GM12891 (cell line): ENCODE measurements at regions not wholly inside any gene's neighbourhood (a gene's known extent, or its start where the extent isn't known, plus 50 kb on each side); places are given as distances from the start of the nearest gene placed in this dataset.

ENCODE experiments used
- DNase-seq: peaks from one replicate; pipeline ENCODE4 v3.0.0; 2011; ENCODE audit warnings: low spot score; ENCODE audit not compliant: insufficient read length
- FAIRE-seq: peaks from 2 replicates; lab custom pipeline; 2011; peaks lifted over from hg19 to GRCh38; lab: Jason Lieb, UNC
- PAX5 ChIP-seq: IDR thresholded peaks from 2 replicates; pipeline ENCODE4 v1.6.1; 2011; ENCODE audit warnings: low read length, moderate library complexity, mild to moderate bottlenecking; ENCODE audit not compliant: insufficient read depth, severe bottlenecking
- POLR2A ChIP-seq: IDR thresholded peaks from 2 replicates; pipeline ENCODE4 v1.6.1; 2011; ENCODE audit warnings: low read depth, low read length, control low read depth
- POLR2AphosphoS5 ChIP-seq: IDR thresholded peaks from 2 replicates; pipeline ENCODE4 v1.6.1; 2011; ENCODE audit warnings: low read depth, low read length, control low read depth
- POU2F2 ChIP-seq: IDR thresholded peaks from 2 replicates; pipeline ENCODE4 v1.6.1; 2011; ENCODE audit warnings: low read depth, mild to moderate bottlenecking, control low read depth, low read length, moderate library complexity
- SPI1 ChIP-seq: IDR thresholded peaks from 2 replicates; pipeline ENCODE4 v1.6.1; 2011; ENCODE audit warnings: low read depth, low read length, control low read depth
- TAF1 ChIP-seq: IDR thresholded peaks from 2 replicates; pipeline ENCODE4 v1.6.1; 2011; ENCODE audit warnings: low read depth, low read length, control low read depth

DNA sequence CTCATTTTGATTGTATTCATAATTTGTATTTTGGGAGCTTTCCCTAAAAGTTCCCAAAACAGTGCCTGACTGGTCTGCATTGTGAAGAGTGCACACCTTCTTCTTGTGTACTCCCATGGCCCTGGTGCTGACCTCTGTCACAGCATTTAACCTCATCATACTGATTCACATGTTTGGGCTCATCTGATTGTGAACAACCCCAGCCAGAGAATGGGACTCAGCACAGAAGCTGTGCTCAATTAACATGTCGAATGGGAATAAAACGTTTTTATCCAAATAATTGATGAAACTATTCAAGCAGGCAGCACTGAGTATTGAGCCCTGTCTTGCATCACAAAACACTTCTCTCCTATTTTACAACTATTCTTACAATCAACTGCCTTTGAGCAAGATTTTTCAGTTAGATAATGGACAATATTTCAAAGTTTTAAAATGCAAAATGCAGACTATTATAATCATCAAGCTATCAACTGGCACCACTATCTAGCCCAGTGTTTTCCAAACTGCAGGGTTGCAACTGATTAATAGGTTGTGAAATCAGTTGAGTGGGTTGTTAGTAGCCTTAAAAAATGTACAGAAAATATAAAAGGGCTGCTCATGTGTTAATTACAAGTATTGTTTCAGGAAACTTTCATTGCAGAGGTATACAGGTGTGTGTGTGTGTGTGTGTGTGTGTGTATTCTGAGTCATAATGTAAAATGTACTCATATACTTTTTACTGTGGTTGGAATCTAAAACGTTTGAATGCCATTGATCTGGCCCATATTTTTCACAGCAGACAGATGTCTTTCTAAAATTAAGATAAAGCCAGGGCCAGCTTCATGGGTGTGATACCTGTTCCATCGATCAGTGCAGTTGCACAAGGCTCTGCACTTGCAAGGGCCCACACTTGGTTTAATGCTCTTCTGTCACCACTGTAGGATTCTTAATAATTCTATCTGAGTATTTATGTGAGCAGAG, 190.5 kb downstream of the PIK3R1 start:
- TF ChIP-seq PAX5 (no peak), POLR2AphosphoS5 (no peak), POU2F2 (no peak), SPI1 (no peak), TAF1 (no peak), POLR2A (no peak)
- FAIRE-seq (peak; percentile 20), DNase-seq (no peak)

GRCh38 chr5:68406767-68407241, 191.2 kb downstream of the PIK3R1 start:
- DNase-seq = peak; percentile 30
- FAIRE-seq = peak; percentile 80
- no peak for TF ChIP-seq TAF1
- no peak for TF ChIP-seq POLR2AphosphoS5
- no peak for TF ChIP-seq PAX5
- no peak for TF ChIP-seq POU2F2
- TF ChIP-seq SPI1 = peak; percentile 85
- no peak for TF ChIP-seq POLR2A

- TF ChIP-seq POU2F2 = no peak
- TF ChIP-seq POLR2A = no peak
- TF ChIP-seq POLR2AphosphoS5 = no peak
- no peak for TF ChIP-seq TAF1
- TF ChIP-seq SPI1 = no peak
- TF ChIP-seq PAX5 = no peak
- FAIRE-seq (no peak), DNase-seq (no peak)
Measured at GRCh38 chr5:68407311-68408239, 192.0 kb downstream of the PIK3R1 start.

DNA sequence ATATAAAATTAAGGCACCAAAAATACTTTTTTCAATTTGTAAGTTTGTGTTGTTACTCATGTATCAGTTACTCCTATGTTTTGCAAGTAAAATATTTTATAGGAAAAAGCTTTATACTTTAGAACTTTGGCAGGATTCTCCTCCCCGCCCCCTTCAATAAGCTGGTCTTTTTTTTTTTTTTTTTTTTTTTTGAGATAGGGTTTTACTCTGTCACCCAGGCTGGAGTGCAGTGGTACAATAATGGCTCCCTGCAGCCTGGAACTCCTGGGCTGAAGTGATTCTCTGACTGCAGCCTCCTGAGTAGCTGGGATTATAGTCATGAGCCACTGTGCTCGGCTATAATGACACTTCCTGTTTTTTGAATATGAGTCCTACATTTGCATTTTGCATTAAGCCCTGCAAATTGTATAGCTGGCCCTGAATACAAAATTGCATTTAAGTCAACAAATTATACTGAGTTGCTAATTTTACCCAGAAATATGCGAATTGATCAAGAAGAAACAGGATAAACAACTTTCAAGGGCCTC, 192.9 kb downstream of the PIK3R1 start:
- FAIRE-seq = no peak
- no peak for DNase-seq
- TF ChIP-seq TAF1 (no peak), SPI1 (peak; percentile 76)

- FAIRE-seq = no peak
- no peak for TF ChIP-seq POLR2A
- TF ChIP-seq SPI1 = no peak
- no peak for TF ChIP-seq PAX5
- TF ChIP-seq POLR2AphosphoS5 = no peak
- TF ChIP-seq TAF1 = no peak
- no peak for TF ChIP-seq POU2F2
- no peak for DNase-seq
Measured at GRCh38 chr5:68409259-68409658, 193.7 kb downstream of the PIK3R1 start.

DNA sequence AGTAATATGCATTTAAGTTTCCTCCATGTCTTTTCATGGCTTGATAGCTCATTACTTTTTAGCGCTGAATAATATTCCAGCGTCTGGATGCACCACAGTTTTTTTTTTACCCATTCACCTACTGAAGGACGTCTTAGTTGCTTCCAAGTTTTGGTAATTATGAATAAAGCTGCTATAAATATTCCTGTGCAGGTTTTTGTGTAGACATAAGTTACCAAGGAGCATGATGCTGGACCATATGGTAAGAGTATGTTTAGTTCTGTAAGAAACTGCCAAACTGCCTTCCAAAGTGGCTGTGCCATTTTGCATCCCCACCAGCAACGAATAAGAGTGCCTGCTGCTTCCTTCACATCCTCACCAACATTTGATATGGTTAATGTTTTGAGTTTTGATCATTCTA, 195.6 kb downstream of the PIK3R1 start:
- no peak for TF ChIP-seq POLR2A
- no peak for TF ChIP-seq POLR2AphosphoS5
- TF ChIP-seq POU2F2 = no peak
- TF ChIP-seq PAX5 = no peak
- TF ChIP-seq SPI1 = no peak
- TF ChIP-seq TAF1 = no peak
- FAIRE-seq = no peak
- DNase-seq = no peak

GRCh38 chr5:68415177-68416085, 199.9 kb downstream of the PIK3R1 start:
- no peak for DNase-seq
- TF ChIP-seq PAX5 (no peak), POLR2A (no peak), POLR2AphosphoS5 (no peak), TAF1 (no peak), SPI1 (peak; percentile 56), POU2F2 (no peak)
- FAIRE-seq = peak; percentile 50

- no peak for FAIRE-seq
- no peak for DNase-seq
- TF ChIP-seq POLR2AphosphoS5 = no peak
- no peak for TF ChIP-seq POLR2A
- TF ChIP-seq TAF1 = no peak
- TF ChIP-seq PAX5 = no peak
- TF ChIP-seq SPI1 = no peak
Measured at GRCh38 chr5:68416714-68417113, 201.2 kb downstream of the PIK3R1 start.
